Hepatocyte (in vitro differentiated cells): ENCODE measurements at regions not wholly inside any gene's neighbourhood (a gene's known extent, or its start where the extent isn't known, plus 50 kb on each side); places are given as distances from the start of the nearest gene placed in this dataset.

ENCODE experiments used
- DNase-seq: peaks from one replicate; pipeline ENCODE4 v3.0.0-alpha.2; 2016; ENCODE audit warnings: low spot score
- H2AFZ ChIP-seq: fragments of 200-600 bp; sonication (generic); 2 replicates; pipeline ENCODE4 v1.6.0; 2016; ENCODE audit warnings: antibody characterized with exemption, mild to moderate bottlenecking
- H3K27ac ChIP-seq: fragments of 200-600 bp; sonication (generic); 2 replicates; pipeline ENCODE4 v1.5.1; 2016; ENCODE audit warnings: mild to moderate bottlenecking
- H3K27me3 ChIP-seq: fragments of 200-600 bp; sonication (generic); 2 replicates; pipeline ENCODE4 v1.6.1; 2016
- H3K36me3 ChIP-seq: fragments of 200-600 bp; sonication (generic); replicated peaks from 2 replicates; pipeline ENCODE4 v1.5.1; 2016; ENCODE audit warnings: low read depth; ENCODE audit not compliant: insufficient read depth
- H3K4me1 ChIP-seq: fragments of 200-600 bp; sonication (generic); 2 replicates; pipeline ENCODE4 v1.5.1; 2016; ENCODE audit warnings: mild to moderate bottlenecking, moderate library complexity; ENCODE audit not compliant: insufficient read depth
- H3K4me2 ChIP-seq: fragments of 200-600 bp; sonication (generic); 2 replicates; pipeline ENCODE4 v1.6.0; 2016
- H3K4me3 ChIP-seq: fragments of 200-600 bp; sonication (generic); 2 replicates; pipeline ENCODE4 v1.5.1; 2016; ENCODE audit warnings: mild to moderate bottlenecking
- H3K79me2 ChIP-seq: fragments of 200-600 bp; sonication (generic); 2 replicates; pipeline ENCODE4 v1.6.0; 2017; ENCODE audit warnings: mild to moderate bottlenecking
- H3K9me2 ChIP-seq: fragments of 200-600 bp; sonication (generic); replicated peaks from 2 replicates; pipeline ENCODE4 v1.6.0; 2017; ENCODE audit warnings: mild to moderate bottlenecking; ENCODE audit not compliant: insufficient read depth
- H3K9me3 ChIP-seq: fragments of 200-600 bp; sonication (generic); 2 replicates; pipeline ENCODE4 v1.5.1; 2016; ENCODE audit warnings: low read depth, mild to moderate bottlenecking
- H4K20me1 ChIP-seq: fragments of 200-600 bp; sonication (generic); 2 replicates; pipeline ENCODE4 v1.6.0; 2016; ENCODE audit warnings: mild to moderate bottlenecking; ENCODE audit not compliant: insufficient read depth, poor library complexity, severe bottlenecking
- CTCF ChIP-seq: fragments of 200-600 bp; sonication (generic); IDR thresholded peaks from 2 replicates; pipeline ENCODE4 v1.5.1; 2016; ENCODE audit warnings: antibody characterized with exemption, mild to moderate bottlenecking; ENCODE audit not compliant: poor library complexity
- EZH2 ChIP-seq: fragments of 200-600 bp; sonication (generic); IDR thresholded peaks from 2 replicates; pipeline ENCODE4 v1.6.1; 2016; ENCODE audit warnings: antibody characterized with exemption, mild to moderate bottlenecking, borderline replicate concordance
- EZH2phosphoT487 ChIP-seq: fragments of 200-600 bp; sonication (generic); IDR thresholded peaks from one replicate; pipeline ENCODE4 v1.6.1; 2018; ENCODE audit warnings: antibody characterized with exemption, mild to moderate bottlenecking, low read depth, moderate library complexity; ENCODE audit not compliant: unreplicated experiment, severe bottlenecking
- WGBS: methylation state at CpG from one replicate; pipeline ENCODE4 v1.1.6; 2016; ENCODE audit warnings: low lambda C conversion rate; ENCODE audit errors: missing lambda C conversion rate; 5-methylcytosine and 5-hydroxymethylcytosine counted together

DNA sequence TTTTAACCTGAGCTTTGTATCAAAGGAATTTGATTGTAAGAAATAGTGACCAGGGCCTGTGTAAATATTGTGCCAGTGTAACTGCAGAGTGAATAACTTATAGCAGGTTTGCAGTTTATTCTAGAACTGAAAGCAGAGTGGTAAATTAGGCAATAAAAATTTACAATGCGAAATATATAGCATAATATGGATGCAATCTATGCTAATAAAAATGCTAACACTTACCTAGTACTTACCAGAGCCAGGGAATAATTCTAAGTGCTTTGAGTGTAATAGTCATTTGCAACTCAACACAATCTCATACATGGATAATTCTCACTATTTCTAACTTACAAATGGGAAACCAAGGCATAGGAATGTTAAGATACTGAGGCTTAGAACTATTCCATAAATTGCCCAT is 303.4 kb downstream of the ISL1 start:
- no peaks in the 10 kb centered on the region for H3K36me3 ChIP-seq
- no peaks in the 10 kb centered on the region for H3K27me3 ChIP-seq
- no peak for DNase-seq
- no peak overlapping the region for H2AFZ ChIP-seq
- H4K20me1 ChIP-seq, result no peaks in the 10 kb centered on the region
- H3K4me2 ChIP-seq, result no peak overlapping the region
- H3K79me2 ChIP-seq, result no peaks in the 10 kb centered on the region
- TF ChIP-seq CTCF (no peak), EZH2 (no peak), EZH2phosphoT487 (no peak)
- WGBS, result 68% methylated on average over 1 of the region's 1 CpG
- H3K9me2 ChIP-seq, result no peaks in the 10 kb centered on the region
- no peak overlapping the region for H3K27ac ChIP-seq
- no peaks in the 10 kb centered on the region for H3K9me3 ChIP-seq
- H3K4me3 ChIP-seq, result no peak overlapping the region
- H3K4me1 ChIP-seq, result no peaks in the 10 kb centered on the region

GRCh38 chr5:51691538-51692079 is 308.4 kb downstream of the ISL1 start:
- H3K79me2 ChIP-seq, result no peaks in the 10 kb centered on the region
- no peak overlapping the region for H3K4me2 ChIP-seq
- 47% methylated on average over 4 of the region's 4 CpGs for WGBS
- no peaks in the 10 kb centered on the region for H3K27me3 ChIP-seq
- H3K9me2 ChIP-seq, result no peaks in the 10 kb centered on the region
- no peaks in the 10 kb centered on the region for H3K36me3 ChIP-seq
- H3K27ac ChIP-seq, result no peak overlapping the region
- H2AFZ ChIP-seq, result no peak overlapping the region
- H3K4me1 ChIP-seq, result no peaks in the 10 kb centered on the region
- H3K9me3 ChIP-seq, result peaks cover 6% of the 10 kb centered on the region
- no peak for DNase-seq
- H3K4me3 ChIP-seq, result no peak overlapping the region
- H4K20me1 ChIP-seq, result no peaks in the 10 kb centered on the region
- no peak for TF ChIP-seq EZH2phosphoT487
- no peak for TF ChIP-seq CTCF
- no peak for TF ChIP-seq EZH2

- WGBS, result 62% methylated on average over 2 of the region's 2 CpGs
Observed at GRCh38 chr5:51694826-51695225, 311.6 kb downstream of the ISL1 start.

More at GRCh38 chr5:51694826-51695225, 311.6 kb downstream of the ISL1 start:
- Histone ChIP-seq H3K4me3 (no peak overlapping the region), H3K9me3 (peaks cover 6% of the 10 kb centered on the region), H3K4me1 (no peaks in the 10 kb centered on the region), H3K4me2 (no peak overlapping the region), H3K36me3 (no peaks in the 10 kb centered on the region), H3K79me2 (no peaks in the 10 kb centered on the region), H3K9me2 (no peaks in the 10 kb centered on the region), H3K27ac (no peak overlapping the region), H2AFZ (no peak overlapping the region), H4K20me1 (no peaks in the 10 kb centered on the region), H3K27me3 (no peaks in the 10 kb centered on the region)
- DNase-seq, result no peak
- no peak for TF ChIP-seq EZH2phosphoT487
- no peak for TF ChIP-seq EZH2
- no peak for TF ChIP-seq CTCF
